ENCODE measurements at regions not wholly inside any gene's neighbourhood (a gene's known extent, or its start where the extent isn't known, plus 50 kb on each side); places are given as distances from the start of the nearest gene placed in this dataset.

DNA sequence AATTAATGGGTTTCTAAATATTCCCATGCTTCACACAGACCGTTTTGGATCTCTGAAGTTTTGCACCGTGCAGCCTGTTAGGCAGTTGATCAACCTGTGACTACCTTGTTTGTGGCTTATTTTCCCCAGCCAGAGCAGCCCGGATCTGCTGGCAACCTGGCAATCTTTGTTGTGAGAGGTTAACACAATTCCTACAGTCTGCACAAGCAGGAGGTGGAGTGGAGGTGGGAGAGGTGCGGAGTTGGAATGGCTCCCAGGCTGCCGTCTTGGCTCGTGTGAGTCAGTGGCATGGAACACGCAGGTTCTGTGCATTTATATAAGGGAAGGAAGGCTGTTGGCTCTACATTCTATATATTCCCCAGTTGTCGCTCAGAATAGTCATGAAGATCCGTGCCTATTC lies 70.9 kb upstream of the STOX2 start:
- DNase-seq (ENCODE audit: low spot score) (no peak), FAIRE-seq (no peak), ATAC-seq (no peak)
- no peak for TF ChIP-seq CREB1 (IDR thresholded peaks at IDR 0.05)
- TF ChIP-seq CREB1 (CRISPR knock-in tag; IDR thresholded peaks at IDR 0.05), result no peak
- TF ChIP-seq, protein P1, sequence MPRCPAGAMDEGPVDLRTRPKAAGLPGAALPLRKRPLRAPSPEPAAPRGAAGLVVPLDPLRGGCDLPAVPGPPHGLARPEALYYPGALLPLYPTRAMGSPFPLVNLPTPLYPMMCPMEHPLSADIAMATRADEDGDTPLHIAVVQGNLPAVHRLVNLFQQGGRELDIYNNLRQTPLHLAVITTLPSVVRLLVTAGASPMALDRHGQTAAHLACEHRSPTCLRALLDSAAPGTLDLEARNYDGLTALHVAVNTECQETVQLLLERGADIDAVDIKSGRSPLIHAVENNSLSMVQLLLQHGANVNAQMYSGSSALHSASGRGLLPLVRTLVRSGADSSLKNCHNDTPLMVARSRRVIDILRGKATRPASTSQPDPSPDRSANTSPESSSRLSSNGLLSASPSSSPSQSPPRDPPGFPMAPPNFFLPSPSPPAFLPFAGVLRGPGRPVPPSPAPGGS (CRISPR knock-in tag; IDR thresholded peaks at IDR 0.05), result no peak
- TF ChIP-seq, protein P2, sequence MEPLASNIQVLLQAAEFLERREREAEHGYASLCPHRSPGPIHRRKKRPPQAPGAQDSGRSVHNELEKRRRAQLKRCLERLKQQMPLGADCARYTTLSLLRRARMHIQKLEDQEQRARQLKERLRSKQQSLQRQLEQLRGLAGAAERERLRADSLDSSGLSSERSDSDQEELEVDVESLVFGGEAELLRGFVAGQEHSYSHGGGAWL (CRISPR knock-in tag; IDR thresholded peaks at IDR 0.05), result no peak
- intact Hi-C loops (cut with micrococcal nuclease; ENCODE audit: unreplicated experiment), result no loop called here
- in situ Hi-C loops (cut with HindIII; ENCODE audit: extremely low pct_ligation_motif_present, low pct_unique_long_range_greater_than_20kb), result no loop called here
- no TSS peak for BruUV-seq (replicated peaks)
- H3K9ac ChIP-seq (ENCODE audit: insufficient read depth, low read depth, low read length), result no peak overlapping the region
- H3K27ac ChIP-seq (ENCODE audit: extremely low read length, insufficient read depth, low read length), result no peak overlapping the region
- CTCF ChIA-PET (ENCODE audit: low intra/inter-chr PET ratio, low total read pairs), result no interaction called here
- H3K4me3 ChIP-seq (replicated peaks in 1 of 3; ENCODE audit: insufficient read depth in 1 of 3, low read depth in 2 of 3, low read length in 3 of 3), result no peak overlapping the region
- POLR2A ChIA-PET, result no interaction called here
- no peak overlapping the region for H2AFZ ChIP-seq (ENCODE audit: low read length)
- no peak overlapping the region for H3K4me2 ChIP-seq (ENCODE audit: low read depth, low read length)
- 0 out of 2 replicates have a peak, but pooled peaks cover 7% of the 10 kb centered on the region for H3K4me1 ChIP-seq (ENCODE audit: insufficient read depth, low read length)
- no peaks in the 10 kb centered on the region for H3K79me2 ChIP-seq (ENCODE audit: insufficient read depth, low read length)
- H3K9me3 ChIP-seq (ENCODE audit: low read length), result no peaks in the 10 kb centered on the region
- H3K36me3 ChIP-seq (replicated peaks in 1 of 2; ENCODE audit: control insufficient read depth in 1 of 2, insufficient read depth in 2 of 2, low read length in 2 of 2), result no peaks in the 10 kb centered on the region
- 0 out of 5 replicates have a peak, but pooled peaks cover 0 to 3% of the 10 kb centered on the region in 2 experiments for H3K27me3 ChIP-seq (ENCODE audit: control insufficient read depth in 1 of 2, insufficient read depth in 2 of 2, low read length in 2 of 2)
- H4K20me1 ChIP-seq (ENCODE audit: insufficient read depth, low read length), result no peaks in the 10 kb centered on the region
- whole genome bisulfite sequencing (ENCODE audit: low lambda C conversion rate), result 47% methylated on average over 9 of the region's 9 CpGs

DNA sequence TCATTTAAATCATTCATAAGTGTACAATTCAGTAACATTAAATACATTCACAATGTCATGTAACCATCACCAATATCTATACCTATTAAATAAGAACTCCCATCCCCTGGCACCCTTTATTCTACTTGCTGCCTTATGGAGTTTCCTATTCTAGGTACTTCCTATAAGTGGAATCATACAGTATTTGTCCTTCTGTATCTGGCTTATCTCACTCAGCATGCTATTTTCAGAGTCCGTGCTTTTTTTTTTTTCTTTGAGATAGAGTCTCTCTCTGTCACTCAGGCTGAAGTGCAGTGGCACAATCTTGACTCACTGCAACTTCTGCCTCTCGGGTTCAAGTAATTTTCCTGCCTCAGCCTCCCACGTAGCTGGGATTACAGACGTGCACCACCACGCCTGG lies 67.9 kb upstream of the STOX2 start:
- no peaks in the 10 kb centered on the region for H3K4me1 ChIP-seq (ENCODE audit: insufficient read depth, low read length)
- H3K9ac ChIP-seq (ENCODE audit: insufficient read depth, low read depth, low read length), result no peak overlapping the region
- H4K20me1 ChIP-seq (ENCODE audit: insufficient read depth, low read length), result no peaks in the 10 kb centered on the region; the same call in 1 of the 2 replicates
- no TSS peak for BruUV-seq (replicated peaks)
- intact Hi-C loops (cut with micrococcal nuclease; ENCODE audit: unreplicated experiment), result no loop called here
- DNase-seq (ENCODE audit: low spot score) (no peak), FAIRE-seq (no peak), ATAC-seq (no peak)
- ChIA-PET POLR2A (no interaction called here), CTCF (ENCODE audit: low intra/inter-chr PET ratio, low total read pairs) (interaction anchor here (3.9 to 4.6 kb wide), 2 partner anchors 326 to 331 kb away, joined by 54 to 60 read pairs; no protein-coding TSS in a partner anchor)
- H3K4me3 ChIP-seq (replicated peaks in 1 of 3; ENCODE audit: insufficient read depth in 1 of 3, low read depth in 2 of 3, low read length in 3 of 3), result no peak overlapping the region
- in situ Hi-C loops (cut with HindIII; ENCODE audit: extremely low pct_ligation_motif_present, low pct_unique_long_range_greater_than_20kb), result no loop called here
- H3K27me3 ChIP-seq (ENCODE audit: control insufficient read depth in 1 of 2, insufficient read depth in 2 of 2, low read length in 2 of 2), result no peaks in the 10 kb centered on the region
- H2AFZ ChIP-seq (ENCODE audit: low read length), result no peak overlapping the region
- no peak overlapping the region for H3K4me2 ChIP-seq (ENCODE audit: low read depth, low read length)
- WGBS (ENCODE audit: low lambda C conversion rate), result 28% methylated on average over 5 of the region's 5 CpGs
- no peaks in the 10 kb centered on the region for H3K79me2 ChIP-seq (ENCODE audit: insufficient read depth, low read length)
- no peaks in the 10 kb centered on the region for H3K9me3 ChIP-seq (ENCODE audit: low read length)
- no peaks in the 10 kb centered on the region for H3K36me3 ChIP-seq (replicated peaks in 1 of 2; ENCODE audit: control insufficient read depth in 1 of 2, insufficient read depth in 2 of 2, low read length in 2 of 2)
- H3K27ac ChIP-seq (ENCODE audit: extremely low read length, insufficient read depth, low read length), result no peak overlapping the region
- TF ChIP-seq SMARCC2 (IDR thresholded peaks at IDR 0.05), result no peak
- no peak for TF ChIP-seq MXI1 (IDR thresholded peaks at IDR 0.05; ENCODE audit: borderline replicate concordance, low read depth, low read length)
- no peak for TF ChIP-seq SATB2 (CRISPR knock-in tag; IDR thresholded peaks at IDR 0.05)
- TF ChIP-seq TMF1 (CRISPR knock-in tag; IDR thresholded peaks at IDR 0.05; ENCODE audit: low read depth), result no peak
- TF ChIP-seq, protein P3, sequence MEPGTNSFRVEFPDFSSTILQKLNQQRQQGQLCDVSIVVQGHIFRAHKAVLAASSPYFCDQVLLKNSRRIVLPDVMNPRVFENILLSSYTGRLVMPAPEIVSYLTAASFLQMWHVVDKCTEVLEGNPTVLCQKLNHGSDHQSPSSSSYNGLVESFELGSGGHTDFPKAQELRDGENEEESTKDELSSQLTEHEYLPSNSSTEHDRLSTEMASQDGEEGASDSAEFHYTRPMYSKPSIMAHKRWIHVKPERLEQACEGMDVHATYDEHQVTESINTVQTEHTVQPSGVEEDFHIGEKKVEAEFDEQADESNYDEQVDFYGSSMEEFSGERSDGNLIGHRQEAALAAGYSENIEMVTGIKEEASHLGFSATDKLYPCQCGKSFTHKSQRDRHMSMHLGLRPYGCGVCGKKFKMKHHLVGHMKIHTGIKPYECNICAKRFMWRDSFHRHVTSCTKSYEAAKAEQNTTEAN (CRISPR knock-in tag; conservative IDR thresholded peaks at IDR 0.05), result no peak
- TF ChIP-seq JDP2 (CRISPR knock-in tag; IDR thresholded peaks at IDR 0.05; ENCODE audit: borderline replicate concordance), result no peak
- TF ChIP-seq SMYD3 (CRISPR knock-in tag; IDR thresholded peaks at IDR 0.05), result no peak
- TF ChIP-seq RBM22 (optimal IDR thresholded peaks at IDR 0.05; ENCODE audit: low read length), result no peak

Measured in HepG2 (cell line).